CD8-positive, alpha-beta memory T cell (primary cell): ENCODE measurements at regions not wholly inside any gene's neighbourhood (a gene's known extent, or its start where the extent isn't known, plus 50 kb on each side); places are given as distances from the start of the nearest gene placed in this dataset.
A peak's percentile ranks its signal among the peaks of the same experiment; 100 is the strongest.
"Not testable (repeated sequence)": the region's sequence is repeated elsewhere in the genome, so short reads cannot be mapped to it uniquely, and the experiment has no call there.

Experiments
- CTCF ChIA-PET: fragments of 350-600 bp; sonication (Branson Sonifier 250); formaldehyde crosslinking; loops from one replicate; lab custom pipeline; 2021; ENCODE audit warnings: antibody characterized with exemption; lab: Charles Lee
- POLR2A ChIA-PET: fragments of 350-600 bp; sonication (Branson Sonifier 250); formaldehyde crosslinking; loops from one replicate; lab custom pipeline; 2021; ENCODE audit warnings: antibody characterized with exemption; lab: Charles Lee
- DNase-seq, 5 donors: peaks; one replicate each; pipeline versions ENCODE4 v3.0.0 to v3.0.0-alpha.2; 2020 to 2022; ENCODE audit warnings: mixed read lengths in 1 of 5
- H3K27ac ChIP-seq: one replicate; pipeline ENCODE4 v1.7.0; 2013; ENCODE audit warnings: low read depth, mild to moderate bottlenecking, low read length, moderate library complexity
- H3K27me3 ChIP-seq: 2 replicates; pipeline ENCODE4 v1.7.0; 2013; ENCODE audit warnings: low read length, mild to moderate bottlenecking; ENCODE audit not compliant: insufficient read depth, poor library complexity, severe bottlenecking
- H3K36me3 ChIP-seq: 2 replicates; pipeline ENCODE4 v1.7.0; 2013; ENCODE audit warnings: mild to moderate bottlenecking, low read length, moderate library complexity; ENCODE audit not compliant: insufficient read depth
- H3K4me1 ChIP-seq: 2 replicates; pipeline ENCODE4 v1.7.0; 2013; ENCODE audit warnings: mild to moderate bottlenecking, low read length, moderate library complexity; ENCODE audit not compliant: insufficient read depth
- H3K4me3 ChIP-seq: 2 replicates; pipeline ENCODE4 v1.7.0; 2013; ENCODE audit warnings: mild to moderate bottlenecking, low read length
- H3K9me3 ChIP-seq: 2 replicates; pipeline ENCODE4 v1.7.0; 2013; ENCODE audit warnings: mild to moderate bottlenecking, low read length
- H3K27ac Mint-ChIP-seq, 8 donors: one replicate each; pipeline ENCODE4 v1.8.0; 2020 to 2021; ENCODE audit warnings: mixed read lengths in 8 of 8, mild to moderate bottlenecking in 6 of 8, inconsistent platforms in 3 of 8, moderate library complexity in 3 of 8
- H3K27me3 Mint-ChIP-seq, 2 donors: one replicate each; pipeline ENCODE4 v1.8.0; 2020 to 2021; ENCODE audit warnings: mixed read lengths in 2 of 2, mild to moderate bottlenecking in 1 of 2, moderate library complexity in 1 of 2
- H3K36me3 Mint-ChIP-seq, 3 donors: one replicate each; pipeline ENCODE4 v1.8.0; 2020 to 2021; ENCODE audit warnings: mixed read lengths in 3 of 3, inconsistent platforms in 1 of 3, mild to moderate bottlenecking in 1 of 3
- H3K4me1 Mint-ChIP-seq, 3 donors: one replicate each; pipeline ENCODE4 v1.8.0; 2020 to 2021; ENCODE audit warnings: mixed read lengths in 3 of 3, inconsistent platforms in 1 of 3, mild to moderate bottlenecking in 1 of 3
- H3K4me3 Mint-ChIP-seq, 7 donors: one replicate each; pipeline ENCODE4 v1.8.0; 2020 to 2021; ENCODE audit warnings: mixed read lengths in 7 of 7, mild to moderate bottlenecking in 6 of 7, moderate library complexity in 4 of 7, inconsistent platforms in 2 of 7
- H3K9me3 Mint-ChIP-seq, 5 donors: one replicate each; pipeline ENCODE4 v1.8.0; 2020 to 2022; ENCODE audit warnings: mixed read lengths in 5 of 5, mild to moderate bottlenecking in 3 of 5, moderate library complexity in 2 of 5, inconsistent platforms in 1 of 5

DNA sequence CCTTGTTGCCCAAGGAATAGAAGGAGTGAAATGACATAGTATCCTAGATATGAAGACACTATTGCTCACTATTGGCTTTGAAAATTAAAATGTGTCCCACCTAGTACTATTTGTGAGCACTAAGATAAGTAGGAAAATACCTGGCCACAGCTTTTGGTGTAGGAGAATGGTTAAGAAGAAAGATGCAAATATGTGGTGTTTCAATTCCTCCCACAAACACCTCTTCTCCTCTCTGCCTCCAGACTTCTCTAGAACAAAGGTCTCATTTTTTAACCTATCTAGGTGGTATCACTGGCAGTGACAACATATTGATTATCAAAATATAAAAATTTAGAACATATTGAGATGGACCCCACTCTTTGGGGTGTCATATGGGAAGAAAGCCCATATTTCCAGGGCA, 929.9 kb upstream of the FANCL start:
- Mint-ChIP-seq H3K36me3 (no peaks in the 10 kb centered on the region), H3K4me1 (no peaks in the 10 kb centered on the region)
- CTCF ChIA-PET, result no interaction called here

DNA sequence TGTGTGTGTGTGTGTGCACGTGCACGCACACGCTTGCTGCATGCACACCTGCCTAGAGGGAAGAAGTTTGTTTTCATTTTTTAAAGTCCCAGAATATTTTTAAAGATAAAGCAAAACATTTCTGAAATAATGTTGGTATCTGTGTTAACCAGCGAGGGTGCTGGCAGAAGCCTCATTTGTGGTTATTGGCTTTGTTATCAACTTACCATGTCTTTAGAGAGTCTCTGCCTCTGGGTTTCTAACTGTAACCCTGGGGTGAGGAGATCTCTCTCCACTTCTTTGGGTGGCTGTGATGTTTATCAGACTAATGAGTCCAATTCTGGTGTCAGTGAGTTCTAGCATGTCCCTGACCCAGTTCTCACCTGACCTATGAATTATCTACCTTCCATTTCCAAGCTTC, 927.6 kb upstream of the FANCL start:
- Histone ChIP-seq H3K4me1 (no peaks in the 10 kb centered on the region), H3K27me3 (no peaks in the 10 kb centered on the region), H3K9me3 (no peaks in the 10 kb centered on the region), H3K4me3 (no peak overlapping the region), H3K27ac (no peak overlapping the region), H3K36me3 (no peaks in the 10 kb centered on the region)
- Mint-ChIP-seq H3K36me3 (no peaks in the 10 kb centered on the region), H3K4me3 (no peak overlapping the region), H3K27me3 (no peaks in the 10 kb centered on the region), H3K27ac (peak overlapping the region in 1 of 8 donors; percentile 33), H3K4me1 (no peaks in the 10 kb centered on the region), H3K9me3 (no peaks in the 10 kb centered on the region)
- CTCF ChIA-PET, result no interaction called here
- POLR2A ChIA-PET, result no interaction called here
- DNase-seq, result no peak

More for the DNA sequence above, 929.9 kb upstream of the FANCL start:
- Mint-ChIP-seq H3K27me3 (no peaks in the 10 kb centered on the region), H3K27ac (no peak overlapping the region), H3K9me3 (peaks cover 0 to 4% (median 0%) of the 10 kb centered on the region in 5 donors), H3K4me3 (no peak overlapping the region)
- DNase-seq, result no peak
- Histone ChIP-seq H3K27me3 (no peaks in the 10 kb centered on the region), H3K36me3 (no peaks in the 10 kb centered on the region), H3K27ac (no peak overlapping the region), H3K4me1 (no peaks in the 10 kb centered on the region), H3K4me3 (no peak overlapping the region), H3K9me3 (no peaks in the 10 kb centered on the region)
- POLR2A ChIA-PET, result no interaction called here

DNA sequence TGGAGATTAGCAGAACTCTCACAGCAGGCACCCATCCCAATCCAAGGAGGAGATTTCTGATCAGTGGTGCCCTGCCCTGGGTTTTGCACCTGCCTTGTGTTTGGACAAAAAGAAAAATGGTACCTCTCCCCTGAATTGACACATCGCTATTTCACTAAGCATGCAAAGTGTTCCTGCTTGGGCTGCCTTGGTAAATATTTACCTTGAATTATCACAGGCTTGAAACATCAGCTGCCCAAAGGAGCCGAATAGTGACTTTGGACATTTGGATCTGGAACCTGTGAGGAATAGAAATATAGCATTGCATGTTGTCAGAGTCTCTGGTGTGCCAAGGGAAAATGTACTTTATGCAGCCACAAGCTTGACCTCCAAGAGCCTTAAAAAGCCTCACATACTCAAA, 926.4 kb upstream of the FANCL start:
- H3K9me3 ChIP-seq, result no peaks in the 10 kb centered on the region
- CTCF ChIA-PET, result no interaction called here
- Mint-ChIP-seq H3K36me3 (no peaks in the 10 kb centered on the region), H3K27me3 (no peaks in the 10 kb centered on the region), H3K9me3 (peaks cover 0 to 4% (median 0%) of the 10 kb centered on the region in 5 donors), H3K4me3 (no peak overlapping the region), H3K4me1 (no peaks in the 10 kb centered on the region), H3K27ac (no peak overlapping the region)
- H3K27ac ChIP-seq, result no peak overlapping the region
- no peak for DNase-seq
- no peak overlapping the region for H3K4me3 ChIP-seq
- no peaks in the 10 kb centered on the region for H3K27me3 ChIP-seq
- no peaks in the 10 kb centered on the region for H3K4me1 ChIP-seq
- POLR2A ChIA-PET, result no interaction called here
- no peaks in the 10 kb centered on the region for H3K36me3 ChIP-seq

DNA sequence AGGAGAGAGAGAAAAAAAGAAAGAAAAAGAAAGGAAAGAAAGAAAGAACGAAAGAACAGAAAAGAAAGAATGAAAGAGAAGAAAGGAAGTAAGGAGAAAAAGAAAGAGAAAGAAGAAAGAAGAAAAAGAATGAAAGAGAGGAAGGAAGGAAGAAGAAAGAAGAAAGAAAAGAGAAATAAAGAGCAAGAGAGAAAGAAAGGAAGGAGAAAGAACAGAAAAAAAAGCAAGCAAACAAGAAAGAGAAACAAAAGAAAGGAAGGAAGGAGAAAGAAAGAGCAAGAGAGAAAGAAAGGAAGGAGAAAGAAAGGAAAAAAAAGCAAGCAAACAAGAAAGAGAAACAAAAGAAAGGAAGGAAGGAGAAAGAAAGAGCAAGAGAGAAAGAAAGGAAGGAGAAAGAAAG, 916.8 kb upstream of the FANCL start:
- H3K4me1 Mint-ChIP-seq, CTCF ChIA-PET, H3K4me3 Mint-ChIP-seq, H3K4me3 ChIP-seq, H3K27ac ChIP-seq, H3K9me3 ChIP-seq, DNase-seq, H3K27me3 Mint-ChIP-seq, H3K27me3 ChIP-seq, H3K36me3 Mint-ChIP-seq, H3K27ac Mint-ChIP-seq, H3K36me3 ChIP-seq, H3K9me3 Mint-ChIP-seq, H3K4me1 ChIP-seq, POLR2A ChIA-PET: not testable (repeated sequence)

DNA sequence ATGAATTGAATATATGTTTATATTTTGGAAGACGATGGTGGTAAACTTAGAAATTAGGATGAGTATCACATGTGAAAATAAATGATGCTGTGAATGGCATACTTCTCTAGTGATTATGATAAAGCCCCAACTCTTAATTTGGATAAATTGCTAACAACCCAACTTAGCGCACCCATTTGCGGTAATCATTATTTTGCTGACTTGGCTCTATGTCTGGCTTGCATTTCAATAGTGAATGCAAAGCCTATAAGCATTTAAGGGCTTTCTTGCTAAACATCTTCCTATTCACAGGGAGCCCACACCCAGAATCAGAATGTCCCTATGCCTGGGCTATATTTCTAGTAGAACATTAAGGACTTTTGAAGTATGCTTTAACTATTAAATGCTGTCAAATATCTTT, 910.7 kb upstream of the FANCL start:
- no peaks in the 10 kb centered on the region for H3K36me3 Mint-ChIP-seq
- Histone ChIP-seq H3K9me3 (no peaks in the 10 kb centered on the region), H3K4me1 (no peaks in the 10 kb centered on the region), H3K27me3 (no peaks in the 10 kb centered on the region), H3K4me3 (no peak overlapping the region), H3K36me3 (no peaks in the 10 kb centered on the region), H3K27ac (no peak overlapping the region)
- H3K9me3 Mint-ChIP-seq, result peaks cover 0 to 5% (median 0%) of the 10 kb centered on the region in 5 donors
- H3K27me3 Mint-ChIP-seq, result peaks cover 0 to 1% of the 10 kb centered on the region in 2 donors
- ChIA-PET POLR2A (no interaction called here), CTCF (no interaction called here)
- H3K27ac Mint-ChIP-seq, result no peak overlapping the region
- H3K4me3 Mint-ChIP-seq, result no peak overlapping the region
- no peaks in the 10 kb centered on the region for H3K4me1 Mint-ChIP-seq
- DNase-seq, result no peak

DNA sequence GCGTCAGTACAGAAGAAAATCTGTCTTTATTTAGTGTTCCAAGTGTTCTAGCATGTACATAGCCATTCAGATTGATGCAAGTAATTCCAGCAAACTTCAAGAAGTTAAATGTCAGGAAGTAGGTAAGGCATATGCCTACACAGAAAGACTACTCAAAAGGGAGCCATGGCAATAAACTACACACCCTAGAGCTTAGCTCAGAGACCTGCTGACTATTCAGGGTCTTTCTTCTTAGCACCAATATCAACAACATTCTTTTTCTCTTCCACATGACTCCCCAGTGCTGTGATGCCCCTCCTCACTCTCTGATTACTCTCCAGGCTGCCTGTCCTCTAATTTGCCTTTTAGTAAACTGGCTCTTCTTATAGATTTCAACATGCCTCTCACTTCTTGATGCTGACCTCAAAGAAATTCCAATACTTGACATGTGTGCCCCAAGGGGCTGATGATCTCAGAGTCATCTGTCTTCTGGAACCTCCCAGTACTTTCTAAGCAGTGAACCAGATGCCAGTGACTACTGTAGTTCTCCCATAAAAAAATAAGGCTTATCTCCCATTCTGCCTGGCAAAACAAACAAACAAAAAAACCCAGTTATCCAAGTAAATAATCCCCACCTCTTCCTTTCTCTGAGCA, 909.2 kb upstream of the FANCL start:
- H3K4me3 ChIP-seq, result no peak overlapping the region
- CTCF ChIA-PET, result no interaction called here
- no peaks in the 10 kb centered on the region for H3K4me1 Mint-ChIP-seq
- H3K9me3 ChIP-seq, result no peaks in the 10 kb centered on the region
- peaks cover 0 to 5% (median 0%) of the 10 kb centered on the region in 5 donors for H3K9me3 Mint-ChIP-seq
- no peak for DNase-seq
- no peak overlapping the region for H3K27ac ChIP-seq
- no peak overlapping the region for H3K4me3 Mint-ChIP-seq
- H3K36me3 ChIP-seq, result no peaks in the 10 kb centered on the region
- H3K36me3 Mint-ChIP-seq, result no peaks in the 10 kb centered on the region
- no peaks in the 10 kb centered on the region for H3K27me3 ChIP-seq
- no peaks in the 10 kb centered on the region for H3K4me1 ChIP-seq
- peaks cover 0 to 1% of the 10 kb centered on the region in 2 donors for H3K27me3 Mint-ChIP-seq
- no peak overlapping the region for H3K27ac Mint-ChIP-seq
- POLR2A ChIA-PET, result no interaction called here

DNA sequence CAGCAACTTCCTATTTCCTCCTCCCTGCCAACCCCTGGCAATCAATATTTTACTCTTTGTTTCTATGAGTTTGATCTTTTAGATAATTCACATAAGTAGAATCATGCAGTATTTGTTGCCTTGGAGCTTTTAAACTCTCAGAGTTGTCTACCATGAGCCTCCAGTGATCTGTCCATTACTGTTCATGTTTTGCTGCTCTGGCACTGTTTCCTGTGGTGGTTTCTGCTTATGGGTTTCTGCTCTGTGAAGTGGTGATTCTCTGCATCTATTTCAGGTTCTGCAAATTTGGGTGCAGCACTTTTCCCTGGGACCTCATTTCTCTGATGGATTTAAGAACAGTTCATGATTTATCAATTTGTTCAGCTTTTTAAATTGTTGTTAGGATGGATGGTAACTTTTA, 908.1 kb upstream of the FANCL start:
- no peaks in the 10 kb centered on the region for H3K4me1 ChIP-seq
- H3K9me3 Mint-ChIP-seq, result peaks cover 0 to 7% (median 0%) of the 10 kb centered on the region in 5 donors
- H3K4me1 Mint-ChIP-seq, result no peaks in the 10 kb centered on the region
- no peaks in the 10 kb centered on the region for H3K27me3 ChIP-seq
- no peaks in the 10 kb centered on the region for H3K36me3 Mint-ChIP-seq
- H3K27me3 Mint-ChIP-seq, result peaks cover 0 to 1% of the 10 kb centered on the region in 2 donors
- H3K27ac ChIP-seq, result no peak overlapping the region
- H3K36me3 ChIP-seq, result no peaks in the 10 kb centered on the region
- no peaks in the 10 kb centered on the region for H3K9me3 ChIP-seq
- H3K4me3 Mint-ChIP-seq, result no peak overlapping the region
- ChIA-PET POLR2A (no interaction called here), CTCF (no interaction called here)
- no peak overlapping the region for H3K4me3 ChIP-seq
- no peak for DNase-seq
- H3K27ac Mint-ChIP-seq, result no peak overlapping the region

DNA sequence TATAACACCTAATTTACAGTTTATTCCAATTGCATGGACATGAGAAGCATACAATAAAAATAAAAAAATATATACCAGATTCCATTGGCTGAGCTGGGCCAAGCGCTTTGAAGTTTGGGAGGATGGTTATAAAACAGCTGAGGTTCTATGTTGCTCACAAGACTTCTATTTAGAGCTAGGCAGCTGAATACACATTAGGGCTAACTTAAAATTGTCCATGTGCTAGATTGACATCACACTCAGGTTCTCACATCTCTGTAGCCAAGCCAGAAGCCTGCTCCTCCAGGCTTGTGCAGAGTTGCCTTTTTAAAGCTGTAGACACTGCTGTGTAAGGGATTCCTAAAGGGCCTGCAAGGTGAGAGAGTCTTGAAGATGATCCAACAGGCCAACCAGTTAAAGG, 871.1 kb upstream of the FANCL start:
- DNase-seq, result no peak
- Mint-ChIP-seq H3K4me1 (no peaks in the 10 kb centered on the region), H3K36me3 (no peaks in the 10 kb centered on the region), H3K27me3 (no peaks in the 10 kb centered on the region), H3K9me3 (peaks cover 0 to 7% (median 0%) of the 10 kb centered on the region in 5 donors), H3K4me3 (no peak overlapping the region), H3K27ac (no peak overlapping the region)
- no peaks in the 10 kb centered on the region for H3K36me3 ChIP-seq
- POLR2A ChIA-PET, result no interaction called here
- H3K27ac ChIP-seq, result no peak overlapping the region
- no peaks in the 10 kb centered on the region for H3K9me3 ChIP-seq
- H3K27me3 ChIP-seq, result no peaks in the 10 kb centered on the region
- H3K4me3 ChIP-seq, result no peak overlapping the region
- CTCF ChIA-PET, result no interaction called here
- no peaks in the 10 kb centered on the region for H3K4me1 ChIP-seq
